GM12892 (cell line): ENCODE measurements at regions not wholly inside any gene's neighbourhood (a gene's known extent, or its start where the extent isn't known, plus 50 kb on each side); places are given as distances from the start of the nearest gene placed in this dataset.

Source experiments
- POLR2A ChIP-seq: IDR thresholded peaks from 2 replicates; pipeline ENCODE4 v1.6.1; 2011; ENCODE audit warnings: low read depth, low read length, control low read depth
- TAF1 ChIP-seq: IDR thresholded peaks from 2 replicates; pipeline ENCODE4 v1.6.1; 2011; ENCODE audit warnings: low read depth, mild to moderate bottlenecking, control low read depth, low read length, borderline replicate concordance

DNA sequence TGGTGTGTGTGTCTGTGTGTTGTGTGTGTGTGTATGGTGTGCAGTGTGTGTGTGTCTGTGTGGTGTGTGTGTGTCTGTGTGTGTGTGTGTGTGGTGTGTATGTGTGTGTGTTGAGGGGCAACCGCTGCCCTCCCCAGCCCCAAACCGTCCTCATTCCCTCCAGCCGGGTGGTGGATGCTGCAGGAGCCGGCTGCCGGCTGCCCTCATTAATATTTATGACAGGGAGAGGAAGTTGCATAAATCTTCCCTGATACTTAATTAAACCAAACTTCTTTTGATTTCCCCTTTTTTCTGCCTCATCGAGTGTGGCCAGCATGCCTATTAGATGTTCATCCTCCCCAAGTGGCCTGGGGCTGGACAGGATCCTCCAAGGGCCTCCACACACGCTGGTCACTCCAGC lies 121.4 kb upstream of the MVB12B start:
- no peak for TF ChIP-seq POLR2A
- no peak for TF ChIP-seq TAF1
